DMS153 treated with DMSO at 0.1 percent for 48 hours (cell line): ENCODE measurements at regions not wholly inside any gene's neighbourhood (a gene's known extent, or its start where the extent isn't known, plus 50 kb on each side); places are given as distances from the start of the nearest gene placed in this dataset.

Source experiments
- DNase-seq: peaks from one replicate; lab custom pipeline; 2025; ENCODE audit not compliant: unreplicated experiment; lab: John Stamatoyannopoulos, UW

- DNase-seq, result no peak
Measured at GRCh38 chr6:115728171-115728570, 332.5 kb downstream of the FRK start.

GRCh38 chr6:115721564-115721963 lies 339.1 kb downstream of the FRK start:
- no peak for DNase-seq

GRCh38 chr6:115720900-115721299 lies 339.8 kb downstream of the FRK start:
- DNase-seq, result no peak

GRCh38 chr6:115717472-115717871 lies 343.2 kb downstream of the FRK start:
- DNase-seq, result no peak

GRCh38 chr6:115717062-115717461 lies 343.6 kb downstream of the FRK start:
- no peak for DNase-seq

- DNase-seq, result no peak
Measured at GRCh38 chr6:115712291-115712961, 348.3 kb downstream of the FRK start.

- no peak for DNase-seq
Measured at GRCh38 chr6:115708850-115709249, 351.8 kb downstream of the FRK start.

- no peak for DNase-seq
Measured at GRCh38 chr6:115706981-115707380, 353.7 kb downstream of the FRK start.

GRCh38 chr6:115706324-115706723 lies 354.4 kb downstream of the FRK start:
- DNase-seq, result no peak

GRCh38 chr6:115704028-115704427 lies 356.7 kb downstream of the FRK start:
- no peak for DNase-seq

- no peak for DNase-seq
Measured at GRCh38 chr6:115691433-115691832, 369.3 kb downstream of the FRK start.

GRCh38 chr6:115690854-115691253 lies 369.8 kb downstream of the FRK start:
- no peak for DNase-seq

- no peak for DNase-seq
Measured at GRCh38 chr6:115681978-115682775, 378.5 kb downstream of the FRK start.

GRCh38 chr6:115680621-115681020 lies 380.1 kb downstream of the FRK start:
- DNase-seq, result no peak

- DNase-seq, result no peak
Measured at GRCh38 chr6:115677198-115677597, 383.5 kb downstream of the FRK start.

- no peak for DNase-seq
Measured at GRCh38 chr6:115675443-115675842, 385.2 kb downstream of the FRK start.

GRCh38 chr6:115668781-115669180 lies 391.9 kb downstream of the FRK start:
- DNase-seq, result no peak

GRCh38 chr6:115668211-115668610 lies 392.5 kb downstream of the FRK start:
- no peak for DNase-seq

- no peak for DNase-seq
Measured at GRCh38 chr6:115667478-115668026, 393.1 kb downstream of the FRK start.

- no peak for DNase-seq
Measured at GRCh38 chr6:115666997-115667396, 393.7 kb downstream of the FRK start.

GRCh38 chr6:115665310-115665709 lies 395.4 kb downstream of the FRK start:
- DNase-seq, result no peak

GRCh38 chr6:115663681-115664080 lies 397.0 kb downstream of the FRK start:
- DNase-seq, result no peak
